Astrocyte (in vitro differentiated cells and primary cell): ENCODE measurements at regions not wholly inside any gene's neighbourhood (a gene's known extent, or its start where the extent isn't known, plus 50 kb on each side); places are given as distances from the start of the nearest gene placed in this dataset.

Experiments
- EZH2 ChIP-seq: IDR thresholded peaks from 2 replicates; pipeline ENCODE4 v1.6.1; 2012; ENCODE audit warnings: mild to moderate bottlenecking, low read length, inconsistent platforms; ENCODE audit not compliant: insufficient read depth
- TF ChIP-seq, protein P1 (sequence below): IDR thresholded peaks from 2 replicates; pipeline ENCODE4 v1.5.1; 2011; ENCODE audit warnings: low read depth, mild to moderate bottlenecking, inconsistent platforms, low read length, moderate library complexity; ENCODE audit not compliant: insufficient read depth

DNA sequence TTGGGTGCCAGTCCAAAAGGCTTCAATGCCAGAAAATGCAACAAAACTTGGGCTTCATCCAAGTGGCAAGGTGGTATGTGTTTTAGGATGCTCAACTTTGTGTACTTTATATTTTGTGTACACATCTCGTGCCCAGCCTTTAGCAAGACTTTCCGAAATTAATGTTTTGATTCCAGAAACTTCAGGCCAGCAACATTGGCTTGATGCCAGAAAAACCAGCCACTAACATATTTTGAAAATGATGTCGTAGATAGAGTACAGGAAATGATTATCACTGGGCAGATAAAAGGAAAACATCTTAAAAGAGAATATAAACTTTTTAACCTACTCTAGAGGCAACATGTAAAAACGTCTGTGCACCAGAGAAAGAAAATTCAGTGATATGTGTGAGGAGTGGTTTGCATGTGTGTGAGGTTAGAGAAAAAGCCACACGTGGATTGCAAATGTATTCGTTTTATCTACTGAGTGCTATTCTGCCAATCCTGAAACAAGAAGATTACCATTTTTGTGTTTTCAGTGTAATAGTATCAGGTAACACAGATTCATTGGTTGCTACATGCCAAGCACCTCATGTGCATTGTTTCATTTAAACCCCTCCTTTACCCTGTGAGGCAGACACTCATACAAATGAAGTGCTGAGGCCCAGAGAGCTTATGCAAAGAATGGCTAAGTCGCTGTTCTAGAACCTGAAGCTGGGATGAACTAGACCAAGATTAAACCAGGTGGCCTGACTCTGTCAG is 264.8 kb downstream of the C1D start:
- TF ChIP-seq, protein P1, sequence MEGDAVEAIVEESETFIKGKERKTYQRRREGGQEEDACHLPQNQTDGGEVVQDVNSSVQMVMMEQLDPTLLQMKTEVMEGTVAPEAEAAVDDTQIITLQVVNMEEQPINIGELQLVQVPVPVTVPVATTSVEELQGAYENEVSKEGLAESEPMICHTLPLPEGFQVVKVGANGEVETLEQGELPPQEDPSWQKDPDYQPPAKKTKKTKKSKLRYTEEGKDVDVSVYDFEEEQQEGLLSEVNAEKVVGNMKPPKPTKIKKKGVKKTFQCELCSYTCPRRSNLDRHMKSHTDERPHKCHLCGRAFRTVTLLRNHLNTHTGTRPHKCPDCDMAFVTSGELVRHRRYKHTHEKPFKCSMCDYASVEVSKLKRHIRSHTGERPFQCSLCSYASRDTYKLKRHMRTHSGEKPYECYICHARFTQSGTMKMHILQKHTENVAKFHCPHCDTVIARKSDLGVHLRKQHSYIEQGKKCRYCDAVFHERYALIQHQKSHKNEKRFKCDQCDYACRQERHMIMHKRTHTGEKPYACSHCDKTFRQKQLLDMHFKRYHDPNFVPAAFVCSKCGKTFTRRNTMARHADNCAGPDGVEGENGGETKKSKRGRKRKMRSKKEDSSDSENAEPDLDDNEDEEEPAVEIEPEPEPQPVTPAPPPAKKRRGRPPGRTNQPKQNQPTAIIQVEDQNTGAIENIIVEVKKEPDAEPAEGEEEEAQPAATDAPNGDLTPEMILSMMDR, result no peak
- no peak for TF ChIP-seq EZH2
